Trophoblast cell (in vitro differentiated cells and primary cell): ENCODE measurements at regions not wholly inside any gene's neighbourhood (a gene's known extent, or its start where the extent isn't known, plus 50 kb on each side); places are given as distances from the start of the nearest gene placed in this dataset.

Source experiments
- DNase-seq, 2 donors: peaks; one replicate each; pipeline ENCODE4 v3.0.0-alpha.2; 2016
- H2AFZ ChIP-seq: 2 replicates; pipeline ENCODE4 v1.6.1; 2013; ENCODE audit warnings: low read length, moderate library complexity, mild to moderate bottlenecking; ENCODE audit not compliant: insufficient read depth, poor library complexity
- H2AK5ac ChIP-seq: 2 replicates; pipeline ENCODE4 v1.6.1; 2013; ENCODE audit warnings: mild to moderate bottlenecking, low read length
- H2BK120ac ChIP-seq: 2 replicates; pipeline ENCODE4 v1.6.1; 2013; ENCODE audit warnings: low read length, mild to moderate bottlenecking, moderate library complexity; ENCODE audit not compliant: insufficient read depth, poor library complexity
- H2BK12ac ChIP-seq: 2 replicates; pipeline ENCODE4 v1.6.1; 2013; ENCODE audit warnings: mild to moderate bottlenecking, low read length, moderate library complexity
- H2BK5ac ChIP-seq: 2 replicates; pipeline ENCODE4 v1.6.1; 2013; ENCODE audit warnings: low read length, low read depth, moderate library complexity, mild to moderate bottlenecking; ENCODE audit not compliant: poor library complexity
- H3K14ac ChIP-seq: 2 replicates; pipeline ENCODE4 v1.6.1; 2013; ENCODE audit warnings: mild to moderate bottlenecking, low read length
- H3K18ac ChIP-seq: 2 replicates; pipeline ENCODE4 v1.6.1; 2013; ENCODE audit warnings: mild to moderate bottlenecking, low read length
- H3K23ac ChIP-seq: 2 replicates; pipeline ENCODE4 v1.6.1; 2013; ENCODE audit warnings: low read length
- H3K27ac ChIP-seq: 2 replicates; pipeline ENCODE4 v1.5.1; 2013; ENCODE audit warnings: low read depth, mild to moderate bottlenecking, inconsistent platforms, low read length, moderate library complexity
- H3K27me3 ChIP-seq: 2 replicates; pipeline ENCODE4 v1.6.1; 2013; ENCODE audit warnings: inconsistent platforms, mild to moderate bottlenecking, low read length, moderate library complexity; ENCODE audit not compliant: insufficient read depth
- H3K36me3 ChIP-seq, 2 experiments: 1 replicate in 1 of 2; 2 replicates in 1 of 2; pipeline ENCODE4 v1.6.1; 2013; ENCODE audit warnings: low read length in 2 of 2, mild to moderate bottlenecking in 2 of 2, moderate library complexity in 1 of 2; ENCODE audit not compliant: insufficient read depth in 2 of 2, control insufficient read depth in 1 of 2
- H3K4ac ChIP-seq: 2 replicates; pipeline ENCODE4 v1.6.1; 2013; ENCODE audit warnings: low read depth, mild to moderate bottlenecking, low read length, moderate library complexity
- H3K4me1 ChIP-seq, 2 experiments: 1 replicate in 1 of 2; 2 replicates in 1 of 2; pipeline ENCODE4 v1.6.1; 2013; ENCODE audit warnings: low read length in 2 of 2, mild to moderate bottlenecking in 2 of 2, moderate library complexity in 1 of 2; ENCODE audit not compliant: insufficient read depth in 2 of 2, control insufficient read depth in 1 of 2
- H3K4me2 ChIP-seq: 2 replicates; pipeline ENCODE4 v1.6.1; 2013; ENCODE audit warnings: inconsistent platforms, mild to moderate bottlenecking, low read length, moderate library complexity
- H3K4me3 ChIP-seq: 2 replicates; pipeline ENCODE4 v1.5.1; 2013; ENCODE audit warnings: mild to moderate bottlenecking, low read depth, low read length, inconsistent platforms
- H3K79me1 ChIP-seq: one replicate; pipeline ENCODE4 v1.6.1; 2013; ENCODE audit warnings: low read length
- H3K79me2 ChIP-seq: 2 replicates; pipeline ENCODE4 v1.6.1; 2013; ENCODE audit warnings: low read length, mild to moderate bottlenecking; ENCODE audit not compliant: control insufficient read depth, insufficient read depth, poor library complexity
- H3K9ac ChIP-seq: 2 replicates; pipeline ENCODE4 v1.6.1; 2013; ENCODE audit warnings: mild to moderate bottlenecking, low read length
- H3K9me3 ChIP-seq: 2 replicates; pipeline ENCODE4 v1.6.1; 2013; ENCODE audit warnings: low read depth, mild to moderate bottlenecking, control low read depth, inconsistent platforms, low read length; ENCODE audit not compliant: insufficient read depth
- H4K12ac ChIP-seq: 2 replicates; pipeline ENCODE4 v1.6.1; 2013; ENCODE audit warnings: low read depth, mild to moderate bottlenecking, low read length, moderate library complexity
- H4K8ac ChIP-seq: 2 replicates; pipeline ENCODE4 v1.6.1; 2013; ENCODE audit warnings: low read depth, mild to moderate bottlenecking, low read length, moderate library complexity
- H4K91ac ChIP-seq: one replicate; pipeline ENCODE4 v1.6.1; 2013; ENCODE audit warnings: low read depth, mild to moderate bottlenecking, low read length, moderate library complexity
- WGBS: extraction: QIAGEN DNeasy Blood & Tissue Kit; methylation state at CpG from one replicate; pipeline ENCODE4 v1.1.7; 2013; ENCODE audit warnings: missing lambda C conversion rate; ENCODE audit not compliant: insufficient read length, insufficient coverage; ENCODE audit errors: extremely low coverage; 5-methylcytosine and 5-hydroxymethylcytosine counted together

- whole genome bisulfite sequencing = no CpG with 5 or more reads among the region's 1 CpG
Measured at GRCh38 chr9:12627096-12627495, 66.1 kb upstream of the TYRP1 start.

GRCh38 chr9:12628546-12628945 lies 64.6 kb upstream of the TYRP1 start:
- Histone ChIP-seq H4K91ac (no peak overlapping the region), H3K27me3 (no peaks in the 10 kb centered on the region), H2AFZ (no peak overlapping the region), H3K9me3 (no peaks in the 10 kb centered on the region), H3K23ac (no peak overlapping the region), H3K9ac (no peak overlapping the region), H3K4ac (no peak overlapping the region), H2BK120ac (no peak overlapping the region), H2AK5ac (no peak overlapping the region), H3K36me3 (no peaks in the 10 kb centered on the region), H3K4me3 (no peak overlapping the region), H4K12ac (no peak overlapping the region), H4K8ac (no peak overlapping the region), H3K79me2 (no peaks in the 10 kb centered on the region), H3K4me2 (no peak overlapping the region), H3K14ac (no peak overlapping the region), H3K4me1 (no peaks in the 10 kb centered on the region), H3K18ac (no peak overlapping the region), H3K27ac (no peak overlapping the region), H2BK5ac (no peak overlapping the region), H2BK12ac (no peak overlapping the region), H3K79me1 (no peaks in the 10 kb centered on the region)
- no peak for DNase-seq
- no CpG with 5 or more reads among the region's 1 CpG for WGBS

More at GRCh38 chr9:12627096-12627495, 66.1 kb upstream of the TYRP1 start:
- Histone ChIP-seq H2BK5ac (no peak overlapping the region), H4K8ac (no peak overlapping the region), H2BK12ac (no peak overlapping the region), H3K79me2 (no peaks in the 10 kb centered on the region), H2BK120ac (no peak overlapping the region), H3K23ac (no peak overlapping the region), H2AFZ (no peak overlapping the region), H3K4ac (no peak overlapping the region), H3K9me3 (no peaks in the 10 kb centered on the region), H3K14ac (no peak overlapping the region), H3K4me1 (no peaks in the 10 kb centered on the region), H2AK5ac (no peak overlapping the region), H3K18ac (no peak overlapping the region), H3K4me3 (no peak overlapping the region), H4K12ac (no peak overlapping the region), H3K27ac (no peak overlapping the region), H4K91ac (no peak overlapping the region), H3K4me2 (no peak overlapping the region), H3K36me3 (no peaks in the 10 kb centered on the region), H3K79me1 (no peaks in the 10 kb centered on the region), H3K9ac (no peak overlapping the region), H3K27me3 (no peaks in the 10 kb centered on the region)
- no peak for DNase-seq

DNA sequence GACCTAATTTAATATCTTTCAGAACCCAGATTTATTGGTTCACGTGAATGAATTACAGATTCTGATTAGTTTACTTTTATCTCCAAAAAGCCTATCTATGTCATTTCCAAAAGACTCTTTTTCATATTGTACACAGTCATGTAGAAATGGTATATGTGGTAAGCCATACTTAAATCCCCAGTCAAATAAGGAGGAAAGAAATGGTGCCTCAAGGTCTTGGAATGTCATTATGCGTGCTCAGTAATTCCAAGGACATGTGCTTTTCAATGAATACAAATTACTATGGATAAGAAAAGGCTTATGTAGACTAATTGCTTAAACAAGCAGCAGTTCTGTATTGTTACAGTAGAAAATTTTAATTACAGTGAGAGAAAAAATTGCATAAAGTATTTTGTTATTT lies 64.1 kb upstream of the TYRP1 start:
- no CpG with 5 or more reads among the region's 2 CpGs for WGBS
- no peak overlapping the region for H3K4me2 ChIP-seq
- H3K23ac ChIP-seq = no peak overlapping the region

GRCh38 chr9:12631866-12632265 lies 61.3 kb upstream of the TYRP1 start:
- Histone ChIP-seq H4K91ac (no peak overlapping the region), H3K23ac (no peak overlapping the region), H4K12ac (no peak overlapping the region), H3K27me3 (no peaks in the 10 kb centered on the region), H3K18ac (no peak overlapping the region), H2BK12ac (no peak overlapping the region), H2BK5ac (no peak overlapping the region), H3K79me1 (no peaks in the 10 kb centered on the region), H2AK5ac (no peak overlapping the region), H3K9ac (no peak overlapping the region), H2BK120ac (no peak overlapping the region), H2AFZ (no peak overlapping the region), H3K27ac (no peak overlapping the region), H3K4me2 (no peak overlapping the region), H3K4me3 (no peak overlapping the region), H3K14ac (no peak overlapping the region), H4K8ac (no peak overlapping the region), H3K4ac (no peak overlapping the region), H3K36me3 (no peaks in the 10 kb centered on the region), H3K4me1 (no peaks in the 10 kb centered on the region), H3K79me2 (no peaks in the 10 kb centered on the region), H3K9me3 (no peaks in the 10 kb centered on the region)
- WGBS = no CpG with 5 or more reads among the region's 5 CpGs
- DNase-seq = no peak

More for the DNA sequence above, 64.1 kb upstream of the TYRP1 start:
- H2AK5ac ChIP-seq = no peak overlapping the region
- no peak overlapping the region for H3K14ac ChIP-seq
- H4K12ac ChIP-seq = no peak overlapping the region
- no peaks in the 10 kb centered on the region for H3K79me2 ChIP-seq
- no peak overlapping the region for H3K9ac ChIP-seq
- no peak overlapping the region for H3K18ac ChIP-seq
- H3K27me3 ChIP-seq = no peaks in the 10 kb centered on the region
- no peak overlapping the region for H2AFZ ChIP-seq
- no peak overlapping the region for H3K4ac ChIP-seq
- H2BK120ac ChIP-seq = no peak overlapping the region
- H2BK5ac ChIP-seq = no peak overlapping the region
- no peak overlapping the region for H2BK12ac ChIP-seq
- H3K4me3 ChIP-seq = no peak overlapping the region
- H3K9me3 ChIP-seq = no peaks in the 10 kb centered on the region
- H3K4me1 ChIP-seq = no peaks in the 10 kb centered on the region
- H3K27ac ChIP-seq = no peak overlapping the region
- H3K79me1 ChIP-seq = no peaks in the 10 kb centered on the region
- no peak overlapping the region for H4K91ac ChIP-seq
- H3K36me3 ChIP-seq = no peaks in the 10 kb centered on the region
- no peak overlapping the region for H4K8ac ChIP-seq
- no peak for DNase-seq
